Fibroblast of mammary gland (primary cell): ENCODE measurements at regions not wholly inside any gene's neighbourhood (a gene's known extent, or its start where the extent isn't known, plus 50 kb on each side); places are given as distances from the start of the nearest gene placed in this dataset.

ENCODE experiments used
- DNase-seq: peaks from one replicate; pipeline ENCODE4 v3.0.0-alpha.2; 2010; ENCODE audit warnings: low read depth
- H3K4me3 ChIP-seq: 2 replicates; pipeline ENCODE4 v1.5.1; 2011; ENCODE audit warnings: low read depth, mild to moderate bottlenecking, low read length, moderate library complexity; ENCODE audit not compliant: control insufficient read depth
- TF ChIP-seq, protein P1 (sequence below): conservative IDR thresholded peaks from 2 replicates; pipeline ENCODE4 v1.5.1; 2011; ENCODE audit warnings: low read depth, low read length, inconsistent platforms; ENCODE audit not compliant: control insufficient read depth, insufficient read depth

DNA sequence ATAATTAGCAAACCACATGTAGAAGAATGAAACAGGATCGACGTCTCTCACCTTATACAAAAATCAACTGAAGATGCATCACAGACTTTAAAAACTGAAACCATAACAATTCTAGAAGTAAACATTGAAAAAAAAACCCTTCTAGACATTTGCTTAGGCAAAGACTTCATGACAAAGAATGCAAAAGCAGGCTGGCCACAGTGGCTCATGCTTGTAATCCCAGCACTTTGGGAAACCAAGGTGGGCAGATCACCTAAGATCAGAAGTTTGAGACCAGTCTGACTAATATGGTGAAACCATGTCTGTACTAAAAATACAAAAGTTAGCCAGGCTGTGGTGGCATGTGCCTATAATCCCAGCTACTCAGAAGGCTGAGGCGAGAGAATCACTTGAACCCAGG lies 1351.7 kb downstream of the MRPL39 start:
- TF ChIP-seq, protein P1, sequence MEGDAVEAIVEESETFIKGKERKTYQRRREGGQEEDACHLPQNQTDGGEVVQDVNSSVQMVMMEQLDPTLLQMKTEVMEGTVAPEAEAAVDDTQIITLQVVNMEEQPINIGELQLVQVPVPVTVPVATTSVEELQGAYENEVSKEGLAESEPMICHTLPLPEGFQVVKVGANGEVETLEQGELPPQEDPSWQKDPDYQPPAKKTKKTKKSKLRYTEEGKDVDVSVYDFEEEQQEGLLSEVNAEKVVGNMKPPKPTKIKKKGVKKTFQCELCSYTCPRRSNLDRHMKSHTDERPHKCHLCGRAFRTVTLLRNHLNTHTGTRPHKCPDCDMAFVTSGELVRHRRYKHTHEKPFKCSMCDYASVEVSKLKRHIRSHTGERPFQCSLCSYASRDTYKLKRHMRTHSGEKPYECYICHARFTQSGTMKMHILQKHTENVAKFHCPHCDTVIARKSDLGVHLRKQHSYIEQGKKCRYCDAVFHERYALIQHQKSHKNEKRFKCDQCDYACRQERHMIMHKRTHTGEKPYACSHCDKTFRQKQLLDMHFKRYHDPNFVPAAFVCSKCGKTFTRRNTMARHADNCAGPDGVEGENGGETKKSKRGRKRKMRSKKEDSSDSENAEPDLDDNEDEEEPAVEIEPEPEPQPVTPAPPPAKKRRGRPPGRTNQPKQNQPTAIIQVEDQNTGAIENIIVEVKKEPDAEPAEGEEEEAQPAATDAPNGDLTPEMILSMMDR: no peak
- no peak for DNase-seq
- no peak overlapping the region for H3K4me3 ChIP-seq

DNA sequence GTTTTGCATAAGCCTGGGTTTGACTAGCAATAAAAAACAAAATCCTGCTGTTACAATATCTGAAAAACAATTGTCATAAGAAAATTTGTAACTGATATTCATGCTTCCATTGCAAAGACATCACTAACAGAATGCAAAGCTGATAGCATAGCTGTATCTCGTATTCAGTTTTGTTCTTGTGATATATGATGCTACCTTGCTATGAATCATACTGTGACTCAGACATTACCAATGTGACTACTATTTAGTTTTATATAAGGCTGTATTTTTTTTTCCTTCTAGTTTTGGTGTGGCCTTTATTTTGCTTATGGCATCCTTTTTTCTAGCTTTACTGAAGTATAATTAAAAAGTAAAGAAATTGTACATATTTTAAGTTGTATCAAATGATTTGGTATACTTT lies 1381.8 kb downstream of the MRPL39 start:
- peak; percentile 2 for DNase-seq
- TF ChIP-seq, protein P1: no peak
- H3K4me3 ChIP-seq: no peak overlapping the region

DNA sequence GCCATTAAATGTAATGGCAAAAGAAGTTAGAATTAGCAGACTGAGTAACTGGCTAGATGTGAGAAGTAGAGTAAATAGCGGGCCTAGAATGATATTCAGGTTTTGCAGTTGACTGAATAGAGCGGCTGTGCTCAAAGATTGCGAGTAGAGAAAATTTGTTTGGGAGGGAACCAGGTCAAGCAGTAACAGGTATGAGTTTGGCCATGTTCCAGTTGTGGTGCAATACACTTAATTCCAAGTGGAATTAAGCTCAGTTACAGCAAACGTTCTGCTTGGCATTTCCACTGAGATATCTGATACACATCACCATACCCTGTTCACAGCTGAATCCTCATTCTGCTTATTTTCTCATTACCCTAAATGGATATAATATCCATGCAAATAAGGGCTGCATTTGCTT lies 1382.9 kb downstream of the MRPL39 start:
- no peak for DNase-seq
- no peak overlapping the region for H3K4me3 ChIP-seq
- TF ChIP-seq, protein P1: no peak

DNA sequence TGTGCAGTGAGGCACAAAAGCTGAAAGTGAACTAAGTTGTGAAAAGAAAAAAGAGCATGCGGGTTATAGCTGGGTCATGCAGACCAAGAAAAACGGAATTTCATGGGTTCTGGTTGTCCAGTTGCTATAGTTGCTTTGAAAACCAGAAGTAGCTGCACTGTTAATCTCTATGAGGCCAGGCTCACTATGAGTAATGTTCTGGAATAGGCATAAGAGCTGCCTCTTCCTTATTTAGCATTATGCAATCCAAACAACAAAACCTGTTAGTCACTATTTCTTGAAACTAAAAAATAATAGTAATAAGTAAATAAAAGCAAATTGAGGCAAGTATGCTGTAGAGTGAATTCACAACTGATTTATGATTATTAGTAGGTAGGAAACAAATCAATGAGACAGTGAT lies 1383.7 kb downstream of the MRPL39 start:
- no peak for DNase-seq
- no peak overlapping the region for H3K4me3 ChIP-seq
- TF ChIP-seq, protein P1: no peak

DNA sequence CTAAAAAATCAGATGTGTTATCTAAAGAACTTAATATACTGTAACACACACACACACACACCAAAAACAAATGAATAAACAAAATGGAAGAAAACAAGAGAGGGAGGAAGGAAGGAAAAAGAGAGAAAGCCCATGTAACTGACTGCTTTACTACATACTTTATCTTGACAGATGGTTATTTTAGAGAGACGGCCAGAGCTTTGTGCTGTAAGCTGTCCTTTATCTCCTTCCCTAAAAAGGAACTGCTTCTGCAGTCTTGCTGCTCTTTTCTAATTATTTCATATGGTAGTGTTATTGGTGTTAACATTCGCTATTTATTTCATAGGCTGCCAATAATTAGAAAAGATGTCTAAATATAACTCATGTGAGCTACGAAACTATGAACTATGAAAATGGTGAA lies 1384.6 kb downstream of the MRPL39 start:
- TF ChIP-seq, protein P1: no peak
- no peak overlapping the region for H3K4me3 ChIP-seq
- DNase-seq: no peak

DNA sequence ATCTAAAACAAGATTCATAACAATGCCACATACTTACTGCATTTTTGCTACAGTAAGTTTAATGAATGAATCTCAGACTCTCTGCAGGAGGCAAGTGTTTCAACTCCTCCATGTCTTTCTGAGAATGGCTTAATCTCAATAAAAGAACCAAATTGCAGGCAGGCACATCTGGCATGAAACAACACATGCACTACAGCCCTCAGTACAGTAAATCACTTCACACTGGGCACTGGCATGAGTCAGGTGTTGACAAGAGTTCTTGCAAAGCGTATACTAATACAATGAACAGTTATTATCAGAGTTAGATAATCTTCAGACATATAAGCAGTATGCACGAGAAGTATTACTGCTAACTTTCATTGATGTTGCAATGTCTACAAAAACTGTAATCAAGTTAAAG lies 1386.8 kb downstream of the MRPL39 start:
- no peak for DNase-seq
- TF ChIP-seq, protein P1: no peak

DNA sequence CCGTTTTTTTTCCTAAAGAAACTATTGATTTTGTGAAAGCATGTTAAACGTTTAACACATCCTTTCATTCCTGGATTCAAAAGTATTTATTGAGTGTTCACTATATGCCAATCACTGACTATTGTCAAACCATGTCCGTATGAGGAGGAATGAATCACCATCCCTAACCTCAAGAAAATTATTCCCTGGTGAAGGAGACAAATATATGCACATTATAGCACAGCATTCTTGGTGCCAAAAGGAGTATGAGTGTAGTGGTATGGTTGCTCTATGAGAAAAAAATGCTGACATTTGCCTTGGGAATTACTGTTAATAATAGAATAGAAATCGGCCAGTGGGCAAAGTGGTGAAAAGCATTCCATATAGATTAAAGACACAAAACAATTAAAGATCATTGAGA lies 1390.1 kb downstream of the MRPL39 start:
- TF ChIP-seq, protein P1: no peak
- no peak for DNase-seq
- no peak overlapping the region for H3K4me3 ChIP-seq

More for the DNA sequence above, 1386.8 kb downstream of the MRPL39 start:
- H3K4me3 ChIP-seq: no peak overlapping the region
